Glutamatergic neuron (in vitro differentiated cells): ENCODE measurements at regions not wholly inside any gene's neighbourhood (a gene's known extent, or its start where the extent isn't known, plus 50 kb on each side); places are given as distances from the start of the nearest gene placed in this dataset.

Experiments
- DNase-seq: peaks from one replicate; pipeline ENCODE4 v3.0.0; 2022
- H3K27ac Mint-ChIP-seq: one replicate; pipeline ENCODE4 v1.8.0; 2020; ENCODE audit warnings: mild to moderate bottlenecking, mixed read lengths, inconsistent platforms; ENCODE audit not compliant: unreplicated experiment
- H3K27me3 Mint-ChIP-seq: one replicate; pipeline ENCODE4 v1.8.0; 2020; ENCODE audit warnings: mild to moderate bottlenecking, moderate library complexity, mixed read lengths, inconsistent platforms; ENCODE audit not compliant: unreplicated experiment
- H3K36me3 Mint-ChIP-seq: one replicate; pipeline ENCODE4 v1.8.0; 2020; ENCODE audit warnings: mild to moderate bottlenecking, mixed read lengths, inconsistent platforms; ENCODE audit not compliant: unreplicated experiment
- H3K4me1 Mint-ChIP-seq: one replicate; pipeline ENCODE4 v1.8.0; 2020; ENCODE audit warnings: mild to moderate bottlenecking, low read depth, mixed read lengths, inconsistent platforms; ENCODE audit not compliant: unreplicated experiment
- H3K4me3 Mint-ChIP-seq: one replicate; pipeline ENCODE4 v1.8.0; 2020; ENCODE audit warnings: mild to moderate bottlenecking, mixed read lengths, inconsistent platforms; ENCODE audit not compliant: unreplicated experiment
- H3K9me3 Mint-ChIP-seq: one replicate; pipeline ENCODE4 v1.8.0; 2020; ENCODE audit warnings: mild to moderate bottlenecking, moderate library complexity, mixed read lengths, inconsistent platforms; ENCODE audit not compliant: unreplicated experiment
- CTCF ChIP-seq: fragments of 200-600 bp; sonication (generic); IDR thresholded peaks from one replicate; pipeline ENCODE4 v1.5.0; 2021; ENCODE audit not compliant: partially characterized antibody, unreplicated experiment

GRCh38 chr9:108759835-108760234 lies 96.0 kb downstream of the ACTL7B start:
- H3K27ac Mint-ChIP-seq: no peak overlapping the region
- no peaks in the 10 kb centered on the region for H3K36me3 Mint-ChIP-seq
- H3K9me3 Mint-ChIP-seq: no peaks in the 10 kb centered on the region
- H3K4me1 Mint-ChIP-seq: no peaks in the 10 kb centered on the region
- no peak for TF ChIP-seq CTCF
- H3K27me3 Mint-ChIP-seq: peaks cover 3% of the 10 kb centered on the region
- H3K4me3 Mint-ChIP-seq: no peak overlapping the region
- DNase-seq: no peak

GRCh38 chr9:108759399-108759798 lies 96.4 kb downstream of the ACTL7B start:
- TF ChIP-seq CTCF: no peak
- Mint-ChIP-seq H3K36me3 (no peaks in the 10 kb centered on the region), H3K27me3 (peaks cover 3% of the 10 kb centered on the region), H3K4me3 (no peak overlapping the region), H3K27ac (no peak overlapping the region), H3K9me3 (no peaks in the 10 kb centered on the region), H3K4me1 (no peaks in the 10 kb centered on the region)
- no peak for DNase-seq

- TF ChIP-seq CTCF: peak; percentile 47
- Mint-ChIP-seq H3K4me3 (no peak overlapping the region), H3K9me3 (no peaks in the 10 kb centered on the region), H3K27me3 (peaks cover 3% of the 10 kb centered on the region), H3K4me1 (no peaks in the 10 kb centered on the region), H3K27ac (no peak overlapping the region), H3K36me3 (peaks cover 16% of the 10 kb centered on the region)
- no peak for DNase-seq
These were observed 98.9 kb downstream of the ACTL7B start for GRCh38 chr9:108756746-108757490.

GRCh38 chr9:108755979-108756378 lies 99.8 kb downstream of the ACTL7B start:
- no peak for DNase-seq
- Mint-ChIP-seq H3K4me1 (no peaks in the 10 kb centered on the region), H3K27ac (no peak overlapping the region), H3K9me3 (no peaks in the 10 kb centered on the region), H3K36me3 (peaks cover 16% of the 10 kb centered on the region), H3K27me3 (peaks cover 3% of the 10 kb centered on the region), H3K4me3 (no peak overlapping the region)
- TF ChIP-seq CTCF: no peak

GRCh38 chr9:108751369-108751768 lies 104.4 kb downstream of the ACTL7B start:
- H3K27me3 Mint-ChIP-seq: no peaks in the 10 kb centered on the region
- DNase-seq: no peak
- H3K4me1 Mint-ChIP-seq: no peaks in the 10 kb centered on the region
- TF ChIP-seq CTCF: no peak
- no peak overlapping the region for H3K27ac Mint-ChIP-seq
- no peak overlapping the region for H3K4me3 Mint-ChIP-seq
- H3K36me3 Mint-ChIP-seq: peaks cover 16% of the 10 kb centered on the region
- H3K9me3 Mint-ChIP-seq: no peaks in the 10 kb centered on the region
